Thyroid gland (tissue), 4 donors: ENCODE measurements at regions not wholly inside any gene's neighbourhood (a gene's known extent, or its start where the extent isn't known, plus 50 kb on each side); places are given as distances from the start of the nearest gene placed in this dataset.

ENCODE experiments used
- POLR2A ChIP-seq, 2 donors: fragments of 450-650 bp; IDR thresholded peaks; one replicate each; pipeline ENCODE4 v1.6.1; 2017; ENCODE audit warnings: antibody characterized with exemption in 2 of 2, mild to moderate bottlenecking in 2 of 2, moderate library complexity in 1 of 2
- TF ChIP-seq, protein P1 (sequence below), 6 experiments: fragments of 200-600 bp in 3 of 6; fragments of 450-650 bp in 3 of 6; sonication (generic) in 3 of 6; IDR thresholded peaks; one replicate each; pipeline ENCODE4 v1.5.1; 2016 to 2019; ENCODE audit warnings: antibody characterized with exemption in 6 of 6, mild to moderate bottlenecking in 2 of 6, inconsistent platforms in 1 of 6, moderate library complexity in 1 of 6

DNA sequence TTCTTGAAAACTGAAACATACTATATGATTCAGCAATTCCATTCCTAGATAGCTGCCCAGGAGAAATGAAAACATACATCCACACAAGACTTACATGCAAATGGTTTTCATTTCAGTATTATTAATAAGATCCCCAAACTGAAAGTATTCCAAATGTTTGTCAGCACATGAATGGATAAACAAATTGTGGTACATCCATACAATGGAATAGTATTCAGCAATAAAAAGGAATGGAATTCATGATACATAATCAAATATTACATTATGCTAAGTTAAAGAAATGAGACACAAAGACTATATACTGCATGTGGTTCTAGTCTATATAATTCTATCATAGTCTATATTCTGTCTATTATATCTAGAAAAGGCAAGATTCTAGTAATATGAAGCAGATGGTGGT, 152.4 kb upstream of the KIT start:
- TF ChIP-seq POLR2A (IDR thresholded peaks at IDR 0.05), result no peak
- TF ChIP-seq, protein P1, sequence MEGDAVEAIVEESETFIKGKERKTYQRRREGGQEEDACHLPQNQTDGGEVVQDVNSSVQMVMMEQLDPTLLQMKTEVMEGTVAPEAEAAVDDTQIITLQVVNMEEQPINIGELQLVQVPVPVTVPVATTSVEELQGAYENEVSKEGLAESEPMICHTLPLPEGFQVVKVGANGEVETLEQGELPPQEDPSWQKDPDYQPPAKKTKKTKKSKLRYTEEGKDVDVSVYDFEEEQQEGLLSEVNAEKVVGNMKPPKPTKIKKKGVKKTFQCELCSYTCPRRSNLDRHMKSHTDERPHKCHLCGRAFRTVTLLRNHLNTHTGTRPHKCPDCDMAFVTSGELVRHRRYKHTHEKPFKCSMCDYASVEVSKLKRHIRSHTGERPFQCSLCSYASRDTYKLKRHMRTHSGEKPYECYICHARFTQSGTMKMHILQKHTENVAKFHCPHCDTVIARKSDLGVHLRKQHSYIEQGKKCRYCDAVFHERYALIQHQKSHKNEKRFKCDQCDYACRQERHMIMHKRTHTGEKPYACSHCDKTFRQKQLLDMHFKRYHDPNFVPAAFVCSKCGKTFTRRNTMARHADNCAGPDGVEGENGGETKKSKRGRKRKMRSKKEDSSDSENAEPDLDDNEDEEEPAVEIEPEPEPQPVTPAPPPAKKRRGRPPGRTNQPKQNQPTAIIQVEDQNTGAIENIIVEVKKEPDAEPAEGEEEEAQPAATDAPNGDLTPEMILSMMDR (IDR thresholded peaks at IDR 0.05), result no peak
